Progenitor cell of endocrine pancreas (in vitro differentiated cells): ENCODE measurements at regions not wholly inside any gene's neighbourhood (a gene's known extent, or its start where the extent isn't known, plus 50 kb on each side); places are given as distances from the start of the nearest gene placed in this dataset.

ENCODE experiments used
- DNase-seq: peaks from one replicate; pipeline ENCODE4 v3.0.0; 2021; ENCODE audit warnings: low spot score; ENCODE audit not compliant: unreplicated experiment
- H3K27ac Mint-ChIP-seq: 2 replicates; pipeline ENCODE4 v1.8.0; 2021; ENCODE audit warnings: mild to moderate bottlenecking, moderate library complexity, mixed read lengths
- H3K27me3 Mint-ChIP-seq: 2 replicates; pipeline ENCODE4 v1.8.0; 2021; ENCODE audit warnings: mixed read lengths
- H3K36me3 Mint-ChIP-seq: 2 replicates; pipeline ENCODE4 v1.8.0; 2022; ENCODE audit warnings: mixed read lengths; ENCODE audit not compliant: insufficient read depth
- H3K4me1 Mint-ChIP-seq: 2 replicates; pipeline ENCODE4 v1.8.0; 2021; ENCODE audit warnings: low read depth, mixed read lengths
- H3K4me3 Mint-ChIP-seq: 2 replicates; pipeline ENCODE4 v1.8.0; 2021; ENCODE audit warnings: low read depth, mild to moderate bottlenecking, moderate library complexity, mixed read lengths
- H3K9me3 Mint-ChIP-seq: 2 replicates; pipeline ENCODE4 v1.8.0; 2021; ENCODE audit warnings: low read depth, mixed read lengths
- TF ChIP-seq, protein P1 (sequence below): fragments of 200-600 bp; sonication (generic); IDR thresholded peaks from one replicate; pipeline ENCODE4 v1.5.0; 2021; ENCODE audit warnings: antibody characterized with exemption, mild to moderate bottlenecking; ENCODE audit not compliant: unreplicated experiment

DNA sequence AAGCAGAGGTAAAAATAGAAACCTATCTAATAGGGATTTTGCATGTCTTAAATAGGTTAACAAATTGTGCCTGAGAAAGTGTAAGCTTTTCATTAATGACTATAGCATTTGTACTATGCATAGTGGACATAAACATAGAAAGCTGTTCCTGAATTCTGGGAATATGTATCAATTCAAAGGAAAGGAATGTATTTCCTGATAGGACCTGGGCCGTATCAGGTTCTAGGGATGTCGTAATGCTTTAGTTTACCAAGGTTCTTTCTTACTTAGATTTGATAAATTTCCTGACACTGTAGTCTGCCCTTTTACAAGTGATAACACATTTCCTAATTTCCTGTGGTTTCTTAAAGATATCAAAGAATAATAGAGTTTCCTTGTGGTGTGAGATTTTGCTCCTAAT, 191.3 kb downstream of the CDH7 start:
- DNase-seq = no peak
- Mint-ChIP-seq H3K27ac (no peak overlapping the region), H3K4me3 (no peak overlapping the region), H3K4me1 (peaks cover 4% of the 10 kb centered on the region), H3K27me3 (no peaks in the 10 kb centered on the region), H3K9me3 (no peaks in the 10 kb centered on the region), H3K36me3 (no peaks in the 10 kb centered on the region)
- TF ChIP-seq, protein P1, sequence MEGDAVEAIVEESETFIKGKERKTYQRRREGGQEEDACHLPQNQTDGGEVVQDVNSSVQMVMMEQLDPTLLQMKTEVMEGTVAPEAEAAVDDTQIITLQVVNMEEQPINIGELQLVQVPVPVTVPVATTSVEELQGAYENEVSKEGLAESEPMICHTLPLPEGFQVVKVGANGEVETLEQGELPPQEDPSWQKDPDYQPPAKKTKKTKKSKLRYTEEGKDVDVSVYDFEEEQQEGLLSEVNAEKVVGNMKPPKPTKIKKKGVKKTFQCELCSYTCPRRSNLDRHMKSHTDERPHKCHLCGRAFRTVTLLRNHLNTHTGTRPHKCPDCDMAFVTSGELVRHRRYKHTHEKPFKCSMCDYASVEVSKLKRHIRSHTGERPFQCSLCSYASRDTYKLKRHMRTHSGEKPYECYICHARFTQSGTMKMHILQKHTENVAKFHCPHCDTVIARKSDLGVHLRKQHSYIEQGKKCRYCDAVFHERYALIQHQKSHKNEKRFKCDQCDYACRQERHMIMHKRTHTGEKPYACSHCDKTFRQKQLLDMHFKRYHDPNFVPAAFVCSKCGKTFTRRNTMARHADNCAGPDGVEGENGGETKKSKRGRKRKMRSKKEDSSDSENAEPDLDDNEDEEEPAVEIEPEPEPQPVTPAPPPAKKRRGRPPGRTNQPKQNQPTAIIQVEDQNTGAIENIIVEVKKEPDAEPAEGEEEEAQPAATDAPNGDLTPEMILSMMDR = no peak

DNA sequence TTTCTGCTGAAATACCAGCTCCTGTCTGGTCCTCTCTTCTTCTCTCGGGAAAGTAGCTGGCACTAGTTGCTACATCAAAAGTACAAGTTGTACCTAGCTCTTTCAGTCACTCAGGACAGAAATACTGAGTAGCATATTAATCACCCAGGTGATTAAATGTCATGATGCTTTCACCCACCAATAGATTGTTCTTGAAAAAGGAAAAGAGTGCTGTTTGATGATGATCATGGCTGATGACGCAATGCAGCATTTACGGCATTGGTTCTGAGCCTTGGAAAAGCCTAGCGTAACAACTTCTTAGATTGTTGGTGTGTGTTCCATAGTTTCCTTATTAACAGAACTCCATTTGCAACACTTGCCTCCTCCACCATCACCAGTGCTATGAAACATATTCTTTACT, 190.7 kb downstream of the CDH7 start:
- H3K27me3 Mint-ChIP-seq = no peaks in the 10 kb centered on the region

More for the DNA sequence above, 190.7 kb downstream of the CDH7 start:
- peaks cover 4% of the 10 kb centered on the region for H3K4me1 Mint-ChIP-seq
- no peak overlapping the region for H3K27ac Mint-ChIP-seq
- no peaks in the 10 kb centered on the region for H3K9me3 Mint-ChIP-seq
- DNase-seq = no peak
- TF ChIP-seq, protein P1 = no peak
- no peak overlapping the region for H3K4me3 Mint-ChIP-seq
- H3K36me3 Mint-ChIP-seq = no peaks in the 10 kb centered on the region
